CD14-positive monocyte (primary cell): ENCODE measurements at regions not wholly inside any gene's neighbourhood (a gene's known extent, or its start where the extent isn't known, plus 50 kb on each side); places are given as distances from the start of the nearest gene placed in this dataset.

Experiments
- DNase-seq, 3 donors: peaks; one replicate each; pipeline ENCODE4 v3.0.0-alpha.2; 2011 to 2022
- H2AFZ ChIP-seq: 2 replicates; pipeline ENCODE4 v1.6.0; 2012; ENCODE audit warnings: mild to moderate bottlenecking, low read depth, low read length, inconsistent platforms; ENCODE audit not compliant: insufficient read depth, poor library complexity, severe bottlenecking
- H3K27ac ChIP-seq, 2 donors: 1 replicate in 1 of 2; 2 replicates in 1 of 2; pipeline ENCODE4 v1.5.1; 2012 to 2013; ENCODE audit warnings: low read length in 2 of 2, control low read depth in 1 of 2, inconsistent platforms in 1 of 2, low read depth in 1 of 2, mild to moderate bottlenecking in 1 of 2
- H3K27me3 ChIP-seq, 2 donors: one replicate each; pipeline versions ENCODE4 v1.6.0 to v1.6.1; 2011 to 2013; ENCODE audit warnings: low read length in 2 of 2; ENCODE audit not compliant: control insufficient read depth in 2 of 2, insufficient read depth in 2 of 2
- H3K36me3 ChIP-seq, 2 donors: replicated peaks in 1 of 2; 1 replicate in 1 of 2; 2 replicates in 1 of 2; pipeline versions ENCODE4 v1.5.1 to v1.6.1; 2012 to 2013; ENCODE audit warnings: low read length in 2 of 2, control low read depth in 1 of 2, inconsistent platforms in 1 of 2, mild to moderate bottlenecking in 1 of 2; ENCODE audit not compliant: insufficient read depth in 2 of 2, control insufficient read depth in 1 of 2
- H3K4me1 ChIP-seq, 2 donors: 1 replicate in 1 of 2; 2 replicates in 1 of 2; pipeline versions ENCODE4 v1.5.1 to v1.6.1; 2012 to 2013; ENCODE audit warnings: low read length in 2 of 2, control low read depth in 1 of 2, inconsistent platforms in 1 of 2, mild to moderate bottlenecking in 1 of 2, moderate library complexity in 1 of 2; ENCODE audit not compliant: insufficient read depth in 2 of 2, control insufficient read depth in 1 of 2
- H3K4me2 ChIP-seq: replicated peaks from 2 replicates; pipeline ENCODE3; 2012; ENCODE audit warnings: low read length, moderate library complexity, mild to moderate bottlenecking; ENCODE audit not compliant: poor library complexity, severe bottlenecking; ENCODE audit errors: extremely low read depth
- H3K4me3 ChIP-seq, 3 experiments: fragments of 200-600 bp in 1 of 3; sonication (generic) in 1 of 3; replicated peaks in 1 of 3; 1 replicate in 2 of 3; 2 replicates in 1 of 3; pipeline ENCODE4 v1.5.1; 2011 to 2013; ENCODE audit warnings: low read length in 3 of 3, mild to moderate bottlenecking in 3 of 3, control low read depth in 2 of 3, low read depth in 2 of 3, inconsistent platforms in 1 of 3, moderate library complexity in 1 of 3
- H3K79me2 ChIP-seq: 2 replicates; pipeline ENCODE4 v1.6.0; 2012; ENCODE audit warnings: mild to moderate bottlenecking, control low read depth, inconsistent platforms, low read length, moderate library complexity; ENCODE audit not compliant: insufficient read depth
- H3K9ac ChIP-seq: 2 replicates; pipeline ENCODE4 v1.6.0; 2017; ENCODE audit warnings: low read length, mild to moderate bottlenecking; ENCODE audit not compliant: insufficient read depth, poor library complexity, severe bottlenecking
- H3K9me3 ChIP-seq, 2 donors: replicated peaks in 1 of 2; 1 replicate in 1 of 2; 2 replicates in 1 of 2; pipeline versions ENCODE4 v1.5.1 to v1.6.1; 2012 to 2013; ENCODE audit warnings: low read length in 2 of 2, control low read depth in 1 of 2; ENCODE audit not compliant: control insufficient read depth in 1 of 2, insufficient read depth in 1 of 2
- H4K20me1 ChIP-seq: 2 replicates; pipeline ENCODE4 v1.6.0; 2012; ENCODE audit warnings: mild to moderate bottlenecking, low read length, control low read depth, moderate library complexity; ENCODE audit not compliant: insufficient read depth
- H3K27ac Mint-ChIP-seq, 7 donors: one replicate each; pipeline ENCODE4 v1.8.0; 2020; ENCODE audit warnings: mild to moderate bottlenecking in 7 of 7, mixed read lengths in 7 of 7, moderate library complexity in 6 of 7, inconsistent platforms in 2 of 7
- H3K27me3 Mint-ChIP-seq, 3 donors: one replicate each; pipeline ENCODE4 v1.8.0; 2021 to 2022; ENCODE audit warnings: low read depth in 3 of 3, mild to moderate bottlenecking in 3 of 3, mixed read lengths in 3 of 3, moderate library complexity in 3 of 3, inconsistent platforms in 1 of 3
- H3K36me3 Mint-ChIP-seq, 2 donors: one replicate each; pipeline ENCODE4 v1.8.0; 2020; ENCODE audit warnings: mixed read lengths in 2 of 2, inconsistent platforms in 1 of 2, mild to moderate bottlenecking in 1 of 2
- H3K4me1 Mint-ChIP-seq: one replicate; pipeline ENCODE4 v1.8.0; 2020; ENCODE audit warnings: mild to moderate bottlenecking, mixed read lengths
- H3K4me3 Mint-ChIP-seq, 2 donors: one replicate each; pipeline ENCODE4 v1.8.0; 2020; ENCODE audit warnings: mild to moderate bottlenecking in 2 of 2, mixed read lengths in 2 of 2, moderate library complexity in 1 of 2
- H3K9me3 Mint-ChIP-seq, 7 donors: one replicate each; pipeline ENCODE4 v1.8.0; 2020 to 2022; ENCODE audit warnings: mixed read lengths in 7 of 7, mild to moderate bottlenecking in 6 of 7, moderate library complexity in 6 of 7, inconsistent platforms in 2 of 7
- WGBS: methylation state at CpG from one replicate; pipeline ENCODE4 v1.1.5; 2013; ENCODE audit warnings: missing lambda C conversion rate; ENCODE audit not compliant: insufficient coverage; 5-methylcytosine and 5-hydroxymethylcytosine counted together
- intact Hi-C, 2 donors: fragments of 100-400 bp; cut with micrococcal nuclease; formaldehyde crosslinking; loops; one replicate each; pipeline versions ENCODE4 v1.15.0 to v1.15.1; 2023
- TF ChIP-seq, protein P1 (sequence below): fragments of 200-600 bp; IDR thresholded peaks from one replicate; pipeline ENCODE4 v1.8.0; 2022; ENCODE audit warnings: antibody characterized with exemption, mild to moderate bottlenecking

DNA sequence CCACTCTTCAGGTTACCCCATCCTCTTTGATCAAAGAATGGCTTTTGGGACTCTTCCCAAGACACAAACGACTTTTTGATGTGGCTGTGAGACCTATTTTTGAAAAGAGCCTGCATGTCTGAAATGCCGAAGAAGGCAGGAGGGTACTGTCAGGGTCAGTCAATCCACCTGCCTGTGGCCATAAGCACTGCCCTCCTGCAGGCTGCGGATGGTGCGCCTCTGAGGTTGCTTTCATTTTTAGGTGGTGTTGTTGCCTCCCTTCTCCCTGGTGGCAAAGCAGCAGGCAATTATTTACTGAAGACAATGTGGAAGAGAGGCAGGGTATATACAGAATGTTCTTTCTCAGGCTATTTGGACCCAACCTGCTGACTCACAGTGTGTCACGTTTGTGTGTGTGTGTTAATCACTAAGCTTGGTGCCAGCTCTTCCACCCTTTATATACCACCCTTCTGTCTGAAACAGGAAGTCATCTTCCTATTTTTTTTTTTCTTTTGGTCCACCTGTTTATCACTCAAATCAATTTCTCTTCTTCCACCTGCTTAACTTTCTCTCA is 1421.2 kb upstream of the CELF2 start:
- Histone ChIP-seq H3K36me3 (no peaks in the 10 kb centered on the region), H3K9me3 (no peaks in the 10 kb centered on the region), H2AFZ (no peak overlapping the region), H3K9ac (no peak overlapping the region), H4K20me1 (no peaks in the 10 kb centered on the region), H3K79me2 (no peaks in the 10 kb centered on the region), H3K4me3 (no peak overlapping the region), H3K4me1 (no peaks in the 10 kb centered on the region), H3K27me3 (no peaks in the 10 kb centered on the region), H3K4me2 (no peak overlapping the region), H3K27ac (no peak overlapping the region)
- TF ChIP-seq, protein P1, sequence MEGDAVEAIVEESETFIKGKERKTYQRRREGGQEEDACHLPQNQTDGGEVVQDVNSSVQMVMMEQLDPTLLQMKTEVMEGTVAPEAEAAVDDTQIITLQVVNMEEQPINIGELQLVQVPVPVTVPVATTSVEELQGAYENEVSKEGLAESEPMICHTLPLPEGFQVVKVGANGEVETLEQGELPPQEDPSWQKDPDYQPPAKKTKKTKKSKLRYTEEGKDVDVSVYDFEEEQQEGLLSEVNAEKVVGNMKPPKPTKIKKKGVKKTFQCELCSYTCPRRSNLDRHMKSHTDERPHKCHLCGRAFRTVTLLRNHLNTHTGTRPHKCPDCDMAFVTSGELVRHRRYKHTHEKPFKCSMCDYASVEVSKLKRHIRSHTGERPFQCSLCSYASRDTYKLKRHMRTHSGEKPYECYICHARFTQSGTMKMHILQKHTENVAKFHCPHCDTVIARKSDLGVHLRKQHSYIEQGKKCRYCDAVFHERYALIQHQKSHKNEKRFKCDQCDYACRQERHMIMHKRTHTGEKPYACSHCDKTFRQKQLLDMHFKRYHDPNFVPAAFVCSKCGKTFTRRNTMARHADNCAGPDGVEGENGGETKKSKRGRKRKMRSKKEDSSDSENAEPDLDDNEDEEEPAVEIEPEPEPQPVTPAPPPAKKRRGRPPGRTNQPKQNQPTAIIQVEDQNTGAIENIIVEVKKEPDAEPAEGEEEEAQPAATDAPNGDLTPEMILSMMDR: no peak
- WGBS: 86% methylated on average over 3 of the region's 5 CpGs
- H3K36me3 Mint-ChIP-seq: no peaks in the 10 kb centered on the region
- peaks cover 0 to 3% (median 0%) of the 10 kb centered on the region in 7 donors for H3K9me3 Mint-ChIP-seq
- H3K27me3 Mint-ChIP-seq: peaks cover 0 to 1% (median 0%) of the 10 kb centered on the region in 3 donors
- H3K4me3 Mint-ChIP-seq: no peak overlapping the region
- intact Hi-C loops: no loop called here
- no peaks in the 10 kb centered on the region for H3K4me1 Mint-ChIP-seq
- H3K27ac Mint-ChIP-seq: no peak overlapping the region
- no peak for DNase-seq

- 10% methylated on average over 5 of the region's 9 CpGs for WGBS
- no peaks in the 10 kb centered on the region for H3K36me3 Mint-ChIP-seq
- H3K79me2 ChIP-seq: no peaks in the 10 kb centered on the region
- H3K27ac ChIP-seq: no peak overlapping the region
- TF ChIP-seq, protein P1: no peak
- intact Hi-C loops: no loop called here
- H3K4me3 ChIP-seq: no peak overlapping the region
- DNase-seq: no peak
- H3K27me3 Mint-ChIP-seq: no peaks in the 10 kb centered on the region
- no peaks in the 10 kb centered on the region for H3K36me3 ChIP-seq
- no peaks in the 10 kb centered on the region for H3K9me3 ChIP-seq
- H4K20me1 ChIP-seq: no peaks in the 10 kb centered on the region
- peaks cover 0 to 5% (median 0%) of the 10 kb centered on the region in 7 donors for H3K9me3 Mint-ChIP-seq
- H3K4me1 ChIP-seq: no peaks in the 10 kb centered on the region
- no peak overlapping the region for H3K4me2 ChIP-seq
- no peak overlapping the region for H2AFZ ChIP-seq
- H3K4me3 Mint-ChIP-seq: no peak overlapping the region
- no peaks in the 10 kb centered on the region for H3K27me3 ChIP-seq
- no peaks in the 10 kb centered on the region for H3K4me1 Mint-ChIP-seq
- H3K27ac Mint-ChIP-seq: no peak overlapping the region
- no peak overlapping the region for H3K9ac ChIP-seq
Observed at GRCh38 chr10:9602998-9603397, 1414.7 kb upstream of the CELF2 start.
